ENCODE measurements at regions not wholly inside any gene's neighbourhood (a gene's known extent, or its start where the extent isn't known, plus 50 kb on each side); places are given as distances from the start of the nearest gene placed in this dataset.

- no peak for DNase-seq
These were observed 299.1 kb downstream of the TLE3 start for GRCh38 chr15:69798481-69799250.

- DNase-seq, result no peak
These were observed 296.6 kb downstream of the TLE3 start for GRCh38 chr15:69801144-69801543.

GRCh38 chr15:69802432-69802831, 295.3 kb downstream of the TLE3 start:
- no peak for DNase-seq

- DNase-seq, result no peak
These were observed 292.9 kb downstream of the TLE3 start for GRCh38 chr15:69804786-69805185.

GRCh38 chr15:69805248-69805953, 292.3 kb downstream of the TLE3 start:
- no peak for DNase-seq

- DNase-seq, result no peak
These were observed 291.3 kb downstream of the TLE3 start for GRCh38 chr15:69806287-69806915.

- no peak for DNase-seq
These were observed 290.0 kb downstream of the TLE3 start for GRCh38 chr15:69807721-69808120.

- DNase-seq, result no peak
These were observed 289.0 kb downstream of the TLE3 start for GRCh38 chr15:69808756-69809155.

GRCh38 chr15:69809421-69809820, 288.3 kb downstream of the TLE3 start:
- DNase-seq, result no peak

GRCh38 chr15:69810431-69811354, 287.0 kb downstream of the TLE3 start:
- DNase-seq, result no peak

GRCh38 chr15:69812861-69813261, 284.9 kb downstream of the TLE3 start:
- no peak for DNase-seq

- no peak for DNase-seq
These were observed 283.8 kb downstream of the TLE3 start for GRCh38 chr15:69813881-69814280.

- no peak for DNase-seq
These were observed 282.8 kb downstream of the TLE3 start for GRCh38 chr15:69814932-69815331.

- no peak for DNase-seq
These were observed 281.9 kb downstream of the TLE3 start for GRCh38 chr15:69815793-69816192.

- DNase-seq, result no peak
These were observed 281.2 kb downstream of the TLE3 start for GRCh38 chr15:69816522-69816921.

- DNase-seq, result no peak
These were observed 279.2 kb downstream of the TLE3 start for GRCh38 chr15:69818529-69818928.

- DNase-seq, result no peak
These were observed 278.3 kb downstream of the TLE3 start for GRCh38 chr15:69819371-69819770.

- no peak for DNase-seq
These were observed 276.9 kb downstream of the TLE3 start for GRCh38 chr15:69820819-69821218.

GRCh38 chr15:69823223-69823907, 274.4 kb downstream of the TLE3 start:
- DNase-seq, result no peak

GRCh38 chr15:69824075-69824876, 273.4 kb downstream of the TLE3 start:
- DNase-seq, result no peak

- no peak for DNase-seq
These were observed 272.8 kb downstream of the TLE3 start for GRCh38 chr15:69824877-69825406.

Data from SHP77 treated with DMSO at 0.1 percent for 48 hours (cell line).